ENCODE measurements at regions not wholly inside any gene's neighbourhood (a gene's known extent, or its start where the extent isn't known, plus 50 kb on each side); places are given as distances from the start of the nearest gene placed in this dataset.
"Not testable (repeated sequence)": the region's sequence is repeated elsewhere in the genome, so short reads cannot be mapped to it uniquely, and the experiment has no call there.

GRCh38 chr1:189205863-189206262 is 1271.8 kb downstream of the BRINP3 start:
- DNase-seq (ENCODE audit: low spot score), result no peak

GRCh38 chr1:189206617-189207016 is 1271.0 kb downstream of the BRINP3 start:
- no peak for DNase-seq (ENCODE audit: low spot score)

DNA sequence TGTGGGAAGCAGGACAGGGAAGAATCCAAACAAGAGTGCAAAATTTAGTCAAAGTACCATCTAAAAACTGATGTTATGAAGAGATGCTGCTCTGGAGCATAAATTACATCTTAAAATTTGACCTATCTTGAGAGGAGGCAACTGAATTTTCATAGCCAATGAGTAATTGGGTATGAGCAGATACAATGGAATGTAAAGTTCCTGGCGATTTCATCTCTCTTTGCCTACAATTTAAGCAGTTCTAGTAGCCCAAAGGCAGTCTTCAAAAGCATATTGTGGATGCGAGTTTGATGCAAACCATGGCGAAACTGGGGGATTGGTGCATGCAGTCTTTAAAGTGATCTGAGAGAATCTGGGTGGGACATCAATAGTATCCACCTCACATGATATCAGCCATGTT is 1265.9 kb downstream of the BRINP3 start:
- DNase-seq (ENCODE audit: low spot score), result no peak

- no peak for DNase-seq (ENCODE audit: low spot score)
These were observed 1265.1 kb downstream of the BRINP3 start for GRCh38 chr1:189212606-189213005.

- no peak for DNase-seq (ENCODE audit: low spot score)
These were observed 1260.8 kb downstream of the BRINP3 start for GRCh38 chr1:189216886-189217285.

DNA sequence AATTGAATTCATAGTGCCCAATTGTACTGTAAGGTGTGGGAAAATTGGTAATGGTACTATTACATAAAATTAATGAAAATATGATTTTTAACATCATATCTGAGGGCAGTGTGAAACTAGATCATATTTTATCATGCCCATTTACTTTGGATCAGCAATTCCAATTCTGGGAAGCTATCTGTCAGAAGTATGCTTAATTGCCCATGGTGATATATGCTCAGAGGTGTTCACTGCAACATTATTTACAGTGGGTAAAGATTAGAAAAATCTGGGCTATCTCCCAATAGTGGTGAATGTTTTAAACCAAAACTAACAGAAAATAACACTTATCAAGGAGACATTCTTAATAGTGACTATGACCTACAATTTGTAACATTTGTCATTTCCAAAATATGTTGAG is 1260.0 kb downstream of the BRINP3 start:
- DNase-seq (ENCODE audit: low spot score), result no peak

DNA sequence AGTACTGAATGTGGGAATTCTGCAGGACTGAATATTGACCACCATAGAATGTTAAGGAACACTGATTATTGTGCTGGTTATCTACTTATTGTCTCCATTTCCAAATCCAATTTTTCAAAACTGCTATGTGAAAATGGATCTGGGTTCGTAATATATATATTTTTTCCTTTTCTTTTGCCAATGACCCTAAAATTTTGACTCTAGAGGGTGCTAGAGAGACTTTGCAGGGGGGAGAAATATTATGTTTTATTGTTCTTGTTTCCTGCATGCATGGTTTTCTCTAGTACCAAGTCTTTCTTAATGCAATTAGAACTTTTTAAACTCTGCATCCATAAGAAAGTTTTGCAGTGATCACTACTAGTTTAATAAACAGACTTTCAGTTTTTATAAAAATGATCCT is 1256.9 kb downstream of the BRINP3 start:
- no peak for DNase-seq (ENCODE audit: low spot score)

- DNase-seq (ENCODE audit: low spot score), result not testable (repeated sequence)
These were observed 1251.9 kb downstream of the BRINP3 start for GRCh38 chr1:189225794-189226145.

- no peak for DNase-seq (ENCODE audit: low spot score)
These were observed 1250.9 kb downstream of the BRINP3 start for GRCh38 chr1:189226779-189227178.

DNA sequence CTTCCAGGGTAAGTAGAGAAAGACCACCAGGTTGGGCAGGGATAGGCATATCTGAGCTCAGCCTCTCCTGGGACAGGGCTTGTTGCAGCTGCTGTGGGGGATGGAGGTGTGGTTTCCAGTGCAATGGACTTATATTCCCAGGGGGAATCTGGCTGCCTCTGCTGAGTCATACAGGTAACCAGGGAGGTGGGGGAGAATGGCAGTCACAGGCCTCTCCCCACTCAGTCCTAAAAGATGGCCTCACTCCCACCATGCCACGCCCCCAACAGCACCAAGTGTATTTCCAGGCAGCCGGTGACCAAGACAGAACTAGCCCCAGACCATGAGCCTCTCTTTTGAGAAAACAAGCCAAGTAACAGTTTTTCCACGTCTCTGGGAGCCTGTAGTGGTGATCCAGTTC is 1240.7 kb downstream of the BRINP3 start:
- DNase-seq (ENCODE audit: low spot score), result no peak

DNA sequence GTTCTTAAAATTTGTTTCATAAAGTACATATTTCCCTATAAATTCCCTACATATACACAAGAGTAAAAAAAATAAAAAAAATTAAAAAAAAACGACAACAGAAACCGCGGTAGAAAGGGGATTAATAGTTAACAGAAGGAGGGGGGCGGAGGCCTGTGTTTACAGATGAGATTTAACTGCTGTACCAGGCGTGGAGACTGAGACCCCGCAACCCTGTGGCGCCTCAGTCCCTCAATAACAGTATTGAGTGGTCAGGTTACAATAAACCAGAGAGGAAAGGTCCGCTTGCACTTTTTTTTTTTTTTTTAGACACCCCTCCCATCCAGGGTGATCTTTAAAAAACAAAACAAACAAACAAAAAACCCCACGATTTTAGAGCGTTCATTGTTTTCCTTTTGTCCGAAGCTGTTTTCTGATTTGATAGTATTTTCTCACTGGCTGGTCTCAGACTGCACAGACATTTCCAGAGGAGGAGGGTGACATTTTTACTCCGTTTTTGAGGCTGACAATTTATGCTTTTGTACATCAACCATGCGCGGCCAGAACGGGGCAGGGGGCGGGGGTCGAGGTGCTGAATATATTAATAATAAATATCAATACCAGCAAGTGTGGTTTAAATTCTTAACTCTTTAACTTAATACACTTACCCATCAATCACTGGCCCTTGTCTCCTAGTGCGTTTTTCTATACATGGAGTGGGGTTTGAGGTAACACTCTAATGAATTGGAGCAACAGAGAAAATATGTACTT is 1223.9 kb downstream of the BRINP3 start:
- no peak for DNase-seq (ENCODE audit: low spot score)

DNA sequence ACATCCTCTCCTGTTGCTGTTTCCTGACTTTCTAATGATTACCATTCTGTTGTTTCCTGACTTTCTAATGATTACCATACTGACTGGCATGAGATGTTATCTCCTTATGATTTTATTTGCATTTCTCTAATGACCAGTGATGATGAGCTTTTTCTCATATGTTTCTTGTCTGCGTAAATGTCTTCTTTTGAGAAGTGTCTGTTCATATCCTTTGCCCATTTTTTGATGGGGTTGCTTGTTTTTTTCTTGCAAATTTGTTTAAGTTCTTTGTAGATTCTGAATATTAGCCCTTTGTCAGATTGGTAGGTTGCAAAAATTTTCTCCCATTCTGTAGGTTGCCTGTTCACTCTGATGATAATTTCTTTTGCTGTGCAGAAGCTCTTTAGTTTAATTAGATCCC is 1216.5 kb downstream of the BRINP3 start:
- DNase-seq (ENCODE audit: low spot score), result not testable (repeated sequence)

GRCh38 chr1:189269011-189269410 is 1208.7 kb downstream of the BRINP3 start:
- DNase-seq (ENCODE audit: low spot score), result no peak

DNA sequence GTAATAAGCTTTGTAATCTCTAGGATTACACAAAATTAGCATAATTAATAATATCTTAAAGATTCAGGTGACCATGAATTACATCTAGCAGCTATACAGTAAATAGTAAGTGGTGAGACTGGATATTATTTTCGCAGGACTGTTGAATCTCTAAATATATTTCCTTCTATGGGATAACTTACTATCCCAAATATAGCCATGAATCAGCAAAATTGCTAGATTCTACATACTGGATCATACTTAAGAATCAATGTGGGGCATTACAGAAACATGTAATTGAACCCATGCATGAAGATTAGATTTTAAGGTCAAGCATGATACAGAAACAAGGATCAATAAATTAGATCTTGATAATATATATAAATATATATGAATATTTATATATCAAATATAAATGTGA is 1203.4 kb downstream of the BRINP3 start:
- DNase-seq (ENCODE audit: low spot score), result no peak

GRCh38 chr1:189275796-189276195 is 1201.9 kb downstream of the BRINP3 start:
- no peak for DNase-seq (ENCODE audit: low spot score)

DNA sequence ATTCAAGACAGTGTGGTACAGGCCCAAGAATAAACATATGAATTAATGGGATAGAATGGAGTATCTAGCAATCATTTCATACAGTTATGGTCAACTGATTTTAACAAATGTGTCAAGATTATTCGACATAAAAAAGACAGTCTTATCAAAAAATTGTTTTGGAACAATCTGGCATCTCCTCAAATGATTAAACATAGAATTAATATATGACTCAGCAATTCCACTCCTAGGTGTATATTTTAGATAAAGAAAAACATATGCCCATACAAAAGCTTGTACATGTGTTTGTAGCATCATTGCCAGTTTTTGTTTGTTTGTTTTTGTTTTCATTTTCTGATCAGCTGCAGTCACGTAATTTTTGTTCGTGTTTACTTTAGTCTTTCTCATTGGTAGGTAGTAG is 1188.3 kb downstream of the BRINP3 start:
- no peak for DNase-seq (ENCODE audit: low spot score)

DNA sequence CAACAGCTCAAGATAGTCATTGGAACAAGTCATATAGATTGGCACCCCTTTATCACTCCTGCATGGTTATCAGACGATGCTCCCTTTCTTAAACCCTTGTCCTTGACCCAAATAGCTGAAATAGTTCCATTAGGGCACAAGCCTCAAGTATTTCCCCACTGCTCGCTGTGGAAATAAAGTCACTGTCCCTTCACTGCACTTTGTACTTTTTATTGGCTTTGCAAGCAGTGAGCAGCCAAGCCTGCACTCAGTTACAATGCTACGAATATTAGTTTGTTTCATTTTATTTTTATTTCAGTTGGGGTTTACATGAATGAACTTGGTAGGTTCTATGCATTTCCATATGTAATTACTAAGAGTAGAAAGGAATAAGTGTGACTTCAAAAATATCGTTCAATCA is 1176.4 kb downstream of the BRINP3 start:
- no peak for DNase-seq (ENCODE audit: low spot score)

- DNase-seq (ENCODE audit: low spot score), result no peak
These were observed 1172.4 kb downstream of the BRINP3 start for GRCh38 chr1:189305279-189305678.

DNA sequence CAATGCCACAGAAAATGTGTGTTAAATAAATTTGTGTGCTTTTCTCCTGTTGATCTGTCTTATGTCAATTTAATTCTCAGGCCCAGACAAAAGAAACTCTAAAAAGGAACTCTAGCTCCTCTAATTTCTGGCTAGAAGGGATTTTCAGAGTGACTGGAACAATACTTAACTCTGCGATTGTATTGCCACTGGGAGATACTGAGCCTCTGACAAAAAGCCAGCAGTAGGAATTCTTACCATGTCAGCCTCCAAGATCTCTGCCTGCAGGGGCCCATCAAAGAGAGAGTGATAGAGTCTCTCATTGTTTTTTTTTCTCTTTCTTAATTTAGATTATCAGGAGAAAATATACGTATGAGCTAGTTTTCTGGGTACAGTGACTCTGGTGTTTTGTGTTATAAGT is 1165.7 kb downstream of the BRINP3 start:
- no peak for DNase-seq (ENCODE audit: low spot score)

DNA sequence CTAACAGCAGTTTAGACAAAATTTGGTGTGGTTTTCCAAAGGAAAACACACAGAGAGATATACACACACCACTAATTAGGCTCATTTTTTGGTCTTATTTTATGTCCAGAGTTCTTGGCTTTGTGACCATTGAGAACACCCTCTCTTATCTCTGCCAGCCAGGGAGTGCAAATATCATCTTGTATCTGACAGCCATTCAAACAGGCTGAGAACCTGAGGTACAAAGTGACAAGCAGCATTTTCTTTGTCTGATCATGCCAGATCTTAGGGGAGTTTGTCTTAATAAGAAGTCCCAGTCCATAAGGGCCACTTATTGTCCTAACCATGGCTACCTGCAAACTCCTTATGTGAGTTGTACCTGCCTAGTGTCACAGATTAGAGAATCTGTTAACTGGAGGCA is 1165.2 kb downstream of the BRINP3 start:
- no peak for DNase-seq (ENCODE audit: low spot score)

DNA sequence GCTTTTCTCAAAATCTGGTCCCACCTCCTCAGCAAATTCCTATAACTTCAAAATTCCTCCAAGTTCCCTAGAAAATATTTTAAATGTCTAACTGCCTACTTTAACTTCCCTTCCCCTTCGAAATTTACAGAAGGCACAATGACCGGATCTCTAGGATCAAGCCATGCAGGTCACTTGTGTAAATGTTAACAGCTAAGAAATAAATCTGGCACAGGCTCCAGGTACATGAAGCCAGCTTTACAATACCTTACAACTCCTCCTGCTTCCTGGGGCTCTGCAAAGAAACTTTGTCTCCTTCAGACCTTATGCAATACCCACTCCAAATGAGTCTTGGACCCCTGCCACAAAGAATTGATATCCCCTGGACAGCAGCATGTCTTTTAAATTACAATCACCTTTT is 1164.2 kb downstream of the BRINP3 start:
- no peak for DNase-seq (ENCODE audit: low spot score)

- no peak for DNase-seq (ENCODE audit: low spot score)
These were observed 1162.4 kb downstream of the BRINP3 start for GRCh38 chr1:189315035-189315901.

GRCh38 chr1:189323091-189323490 is 1154.6 kb downstream of the BRINP3 start:
- no peak for DNase-seq (ENCODE audit: low spot score)

DNA sequence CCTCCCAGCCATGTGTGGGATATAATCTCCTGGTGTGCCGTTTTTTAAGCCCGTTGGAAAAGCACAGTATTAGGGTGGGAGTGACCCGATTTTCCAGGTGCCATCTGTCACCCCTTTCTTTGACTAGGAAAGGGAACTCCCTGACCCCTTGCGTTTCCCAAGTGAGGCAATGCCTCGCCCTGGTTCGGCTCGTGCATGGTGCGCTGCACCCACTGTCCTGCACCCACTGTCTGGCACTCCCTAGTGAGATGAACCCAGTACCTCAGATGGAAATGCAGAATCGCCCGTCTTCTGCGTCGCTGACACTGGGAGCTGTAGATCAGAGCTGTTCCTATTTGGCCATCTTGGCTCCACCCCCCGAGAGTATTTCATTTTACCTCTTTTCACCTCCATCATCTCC is 1146.6 kb downstream of the BRINP3 start:
- DNase-seq (ENCODE audit: low spot score), result not testable (repeated sequence)

All from SW480 (cell line).